IPS DF 6.9 (cell line): ENCODE measurements at regions not wholly inside any gene's neighbourhood (a gene's known extent, or its start where the extent isn't known, plus 50 kb on each side); places are given as distances from the start of the nearest gene placed in this dataset.
"Not testable (repeated sequence)": the region's sequence is repeated elsewhere in the genome, so short reads cannot be mapped to it uniquely, and the experiment has no call there.

Experiments
- DNase-seq: peaks from one replicate; pipeline ENCODE4 v3.0.0-alpha.2; 2013; ENCODE audit warnings: low read depth, low spot score
- H3K27ac ChIP-seq: one replicate; pipeline ENCODE4 v1.5.1; 2013; ENCODE audit warnings: low read length, control low read depth
- H3K27me3 ChIP-seq: 2 replicates; pipeline ENCODE4 v1.6.1; 2013; ENCODE audit warnings: mild to moderate bottlenecking, low read length; ENCODE audit not compliant: control insufficient read depth, insufficient read depth
- H3K36me3 ChIP-seq: 2 replicates; pipeline ENCODE4 v1.6.1; 2013; ENCODE audit warnings: low read length; ENCODE audit not compliant: control insufficient read depth, insufficient read depth
- H3K4me1 ChIP-seq: 2 replicates; pipeline ENCODE4 v1.6.1; 2013; ENCODE audit warnings: low read length; ENCODE audit not compliant: control insufficient read depth, insufficient read depth
- H3K4me3 ChIP-seq: 2 replicates; pipeline ENCODE4 v1.5.1; 2013; ENCODE audit warnings: mild to moderate bottlenecking, low read length
- H3K9me3 ChIP-seq: 2 replicates; pipeline ENCODE4 v1.6.1; 2013; ENCODE audit warnings: low read length, inconsistent platforms; ENCODE audit not compliant: control insufficient read depth, insufficient read depth
- WGBS: extraction: QIAGEN DNeasy Blood & Tissue Kit; methylation state at CpG from one replicate; pipeline ENCODE4 v1.1.7; 2013; ENCODE audit warnings: mixed read lengths, missing lambda C conversion rate; ENCODE audit not compliant: insufficient read length, insufficient coverage; 5-methylcytosine and 5-hydroxymethylcytosine counted together

GRCh38 chr2:210955591-210955990 lies 399.2 kb downstream of the CPS1 start:
- no peaks in the 10 kb centered on the region for H3K36me3 ChIP-seq
- H3K9me3 ChIP-seq: no peaks in the 10 kb centered on the region
- H3K27me3 ChIP-seq: no peaks in the 10 kb centered on the region
- H3K4me3 ChIP-seq: no peak overlapping the region
- no peaks in the 10 kb centered on the region for H3K4me1 ChIP-seq
- no peak overlapping the region for H3K27ac ChIP-seq
- no peak for DNase-seq
- no CpG with 5 or more reads among the region's 3 CpGs for WGBS

- H3K4me3 ChIP-seq: no peak overlapping the region
- no peaks in the 10 kb centered on the region for H3K9me3 ChIP-seq
- no peak for DNase-seq
- no peaks in the 10 kb centered on the region for H3K4me1 ChIP-seq
- H3K36me3 ChIP-seq: no peaks in the 10 kb centered on the region
- H3K27me3 ChIP-seq: no peaks in the 10 kb centered on the region
- no peak overlapping the region for H3K27ac ChIP-seq
Observed at GRCh38 chr2:210956101-210956500, 399.7 kb downstream of the CPS1 start.

GRCh38 chr2:210961249-210961648 lies 404.9 kb downstream of the CPS1 start:
- no peaks in the 10 kb centered on the region for H3K9me3 ChIP-seq
- H3K4me3 ChIP-seq: no peak overlapping the region
- DNase-seq: no peak
- no peaks in the 10 kb centered on the region for H3K36me3 ChIP-seq
- H3K27ac ChIP-seq: no peak overlapping the region
- H3K4me1 ChIP-seq: no peaks in the 10 kb centered on the region
- WGBS: no CpG with 5 or more reads among the region's 2 CpGs
- no peaks in the 10 kb centered on the region for H3K27me3 ChIP-seq

- H3K27ac ChIP-seq: no peak overlapping the region
- no peak for DNase-seq
Observed at GRCh38 chr2:210963386-210963785, 407.0 kb downstream of the CPS1 start.

GRCh38 chr2:210964141-210964764 lies 407.9 kb downstream of the CPS1 start:
- no peaks in the 10 kb centered on the region for H3K4me1 ChIP-seq
- H3K27ac ChIP-seq: no peak overlapping the region
- no peaks in the 10 kb centered on the region for H3K36me3 ChIP-seq
- no peaks in the 10 kb centered on the region for H3K9me3 ChIP-seq
- H3K4me3 ChIP-seq: no peak overlapping the region
- no peak for DNase-seq
- no peaks in the 10 kb centered on the region for H3K27me3 ChIP-seq
- no CpG with 5 or more reads among the region's 2 CpGs for WGBS

More at GRCh38 chr2:210963386-210963785, 407.0 kb downstream of the CPS1 start:
- H3K9me3 ChIP-seq: no peaks in the 10 kb centered on the region
- H3K36me3 ChIP-seq: no peaks in the 10 kb centered on the region
- WGBS: no CpG with 5 or more reads among the region's 2 CpGs
- H3K4me3 ChIP-seq: no peak overlapping the region
- H3K27me3 ChIP-seq: no peaks in the 10 kb centered on the region
- no peaks in the 10 kb centered on the region for H3K4me1 ChIP-seq

GRCh38 chr2:210965472-210965871 lies 409.1 kb downstream of the CPS1 start:
- Histone ChIP-seq H3K27ac (no peak overlapping the region), H3K4me3 (no peak overlapping the region), H3K36me3 (no peaks in the 10 kb centered on the region), H3K27me3 (no peaks in the 10 kb centered on the region), H3K4me1 (no peaks in the 10 kb centered on the region), H3K9me3 (no peaks in the 10 kb centered on the region)
- WGBS: no CpG with 5 or more reads among the region's 3 CpGs
- no peak for DNase-seq

- Histone ChIP-seq H3K4me1 (no peaks in the 10 kb centered on the region), H3K27ac (no peak overlapping the region), H3K4me3 (no peak overlapping the region), H3K36me3 (no peaks in the 10 kb centered on the region), H3K27me3 (no peaks in the 10 kb centered on the region), H3K9me3 (no peaks in the 10 kb centered on the region)
- DNase-seq: no peak
- WGBS: no CpG with 5 or more reads among the region's 2 CpGs
Observed at GRCh38 chr2:210966330-210966729, 409.9 kb downstream of the CPS1 start.

GRCh38 chr2:210971431-210971830 lies 415.0 kb downstream of the CPS1 start:
- no peaks in the 10 kb centered on the region for H3K36me3 ChIP-seq
- H3K27ac ChIP-seq: no peak overlapping the region
- no peaks in the 10 kb centered on the region for H3K9me3 ChIP-seq
- WGBS: no CpG with 5 or more reads among the region's 1 CpG
- H3K4me3 ChIP-seq: no peak overlapping the region
- no peaks in the 10 kb centered on the region for H3K27me3 ChIP-seq
- no peak for DNase-seq
- no peaks in the 10 kb centered on the region for H3K4me1 ChIP-seq

- H3K4me3 ChIP-seq, H3K27ac ChIP-seq, DNase-seq, H3K9me3 ChIP-seq, H3K36me3 ChIP-seq, H3K4me1 ChIP-seq, H3K27me3 ChIP-seq: not testable (repeated sequence)
- WGBS: no CpG with 5 or more reads among the region's 5 CpGs
Observed at GRCh38 chr2:210986806-210987205, 430.4 kb downstream of the CPS1 start.

- Histone ChIP-seq H3K9me3 (no peaks in the 10 kb centered on the region), H3K27ac (no peak overlapping the region), H3K36me3 (no peaks in the 10 kb centered on the region), H3K27me3 (no peaks in the 10 kb centered on the region), H3K4me1 (peaks cover 2% of the 10 kb centered on the region), H3K4me3 (no peak overlapping the region)
- no CpG with 5 or more reads among the region's 3 CpGs for WGBS
- DNase-seq: no peak
Observed at GRCh38 chr2:210991107-210991506, 434.7 kb downstream of the CPS1 start.

- no peak for DNase-seq
- H3K4me1 ChIP-seq: no peaks in the 10 kb centered on the region
- no peak overlapping the region for H3K27ac ChIP-seq
- no peak overlapping the region for H3K4me3 ChIP-seq
- H3K9me3 ChIP-seq: no peaks in the 10 kb centered on the region
- H3K27me3 ChIP-seq: no peaks in the 10 kb centered on the region
- no peaks in the 10 kb centered on the region for H3K36me3 ChIP-seq
Observed at GRCh38 chr2:210994104-210994503, 437.7 kb downstream of the CPS1 start.
